ENCODE measurements at regions not wholly inside any gene's neighbourhood (a gene's known extent, or its start where the extent isn't known, plus 50 kb on each side); places are given as distances from the start of the nearest gene placed in this dataset.
"Not testable (repeated sequence)": the region's sequence is repeated elsewhere in the genome, so short reads cannot be mapped to it uniquely, and the experiment has no call there.

- no peak for DNase-seq
Measured at GRCh38 chr14:27278341-27278740, 680.5 kb upstream of the NOVA1 start.

GRCh38 chr14:27305441-27305945 lies 707.7 kb upstream of the NOVA1 start:
- no peak for DNase-seq

GRCh38 chr14:27312730-27313129 lies 714.9 kb upstream of the NOVA1 start:
- not testable (repeated sequence) for DNase-seq

- no peak for DNase-seq
Measured at GRCh38 chr14:27314231-27314630, 716.4 kb upstream of the NOVA1 start.

GRCh38 chr14:27315477-27315876 lies 717.6 kb upstream of the NOVA1 start:
- no peak for DNase-seq

- no peak for DNase-seq
Measured at GRCh38 chr14:27315947-27316346, 718.1 kb upstream of the NOVA1 start.

GRCh38 chr14:27318774-27319420 lies 721.1 kb upstream of the NOVA1 start:
- no peak for DNase-seq

GRCh38 chr14:27320261-27320660 lies 722.4 kb upstream of the NOVA1 start:
- no peak for DNase-seq

GRCh38 chr14:27327095-27327494 lies 729.3 kb upstream of the NOVA1 start:
- no peak for DNase-seq

GRCh38 chr14:27338012-27338411 lies 740.2 kb upstream of the NOVA1 start:
- no peak for DNase-seq

GRCh38 chr14:27363036-27363435 lies 765.2 kb upstream of the NOVA1 start:
- DNase-seq, result not testable (repeated sequence)

- DNase-seq, result no peak
Measured at GRCh38 chr14:27366596-27366995, 768.8 kb upstream of the NOVA1 start.

- no peak for DNase-seq
Measured at GRCh38 chr14:27367345-27367744, 769.5 kb upstream of the NOVA1 start.

- DNase-seq, result no peak
Measured at GRCh38 chr14:27370074-27370473, 772.2 kb upstream of the NOVA1 start.

- DNase-seq, result no peak
Measured at GRCh38 chr14:27370775-27371174, 772.9 kb upstream of the NOVA1 start.

GRCh38 chr14:27371209-27371608 lies 773.4 kb upstream of the NOVA1 start:
- DNase-seq, result no peak

GRCh38 chr14:27371868-27372267 lies 774.0 kb upstream of the NOVA1 start:
- no peak for DNase-seq

GRCh38 chr14:27372771-27373170 lies 774.9 kb upstream of the NOVA1 start:
- no peak for DNase-seq

GRCh38 chr14:27384124-27384523 lies 786.3 kb upstream of the NOVA1 start:
- DNase-seq, result no peak

- no peak for DNase-seq
Measured at GRCh38 chr14:27386391-27386790, 788.6 kb upstream of the NOVA1 start.

GRCh38 chr14:27387463-27387862 lies 789.6 kb upstream of the NOVA1 start:
- DNase-seq, result no peak

- DNase-seq, result no peak
Measured at GRCh38 chr14:27389402-27389801, 791.6 kb upstream of the NOVA1 start.

- DNase-seq, result no peak
Measured at GRCh38 chr14:27390155-27390554, 792.3 kb upstream of the NOVA1 start.

- DNase-seq, result no peak
Measured at GRCh38 chr14:27391331-27391730, 793.5 kb upstream of the NOVA1 start.

- DNase-seq, result no peak
Measured at GRCh38 chr14:27392153-27392552, 794.3 kb upstream of the NOVA1 start.

Measured in NCI-H1694 treated with DMSO at 0.1 percent for 48 hours (cell line).